H54 (cell line): ENCODE measurements at regions not wholly inside any gene's neighbourhood (a gene's known extent, or its start where the extent isn't known, plus 50 kb on each side); places are given as distances from the start of the nearest gene placed in this dataset.
A peak's percentile ranks its signal among the peaks of the same experiment; 100 is the strongest.
"Not testable (repeated sequence)": the region's sequence is repeated elsewhere in the genome, so short reads cannot be mapped to it uniquely, and the experiment has no call there.

Source experiments
- DNase-seq: peaks from one replicate; pipeline ENCODE4 v3.0.0; 2011; ENCODE audit warnings: low spot score, mixed read lengths; ENCODE audit not compliant: insufficient read length
- FAIRE-seq: peaks from 3 replicates; lab custom pipeline; 2011; peaks lifted over from hg19 to GRCh38; lab: Jason Lieb, UNC
- POLR2A ChIP-seq: IDR thresholded peaks from 2 replicates; pipeline ENCODE4 v1.6.1; 2011; ENCODE audit warnings: low read depth, mild to moderate bottlenecking, low read length

GRCh38 chr4:148850257-148850995, 408.2 kb upstream of the NR3C2 start:
- no peak for FAIRE-seq
- TF ChIP-seq POLR2A, result no peak

GRCh38 chr4:148849581-148849980, 407.4 kb upstream of the NR3C2 start:
- no peak for FAIRE-seq
- TF ChIP-seq POLR2A, result no peak
- DNase-seq, result no peak

More at GRCh38 chr4:148850257-148850995, 408.2 kb upstream of the NR3C2 start:
- DNase-seq, result no peak

GRCh38 chr4:148847544-148848255, 405.5 kb upstream of the NR3C2 start:
- FAIRE-seq, result no peak
- DNase-seq, result no peak
- TF ChIP-seq POLR2A, result no peak

- FAIRE-seq (no peak), DNase-seq (no peak)
- TF ChIP-seq POLR2A, result no peak
Measured at GRCh38 chr4:148845609-148846008, 403.4 kb upstream of the NR3C2 start.

- DNase-seq (no peak), FAIRE-seq (no peak)
- no peak for TF ChIP-seq POLR2A
Measured at GRCh38 chr4:148843625-148844024, 401.4 kb upstream of the NR3C2 start.

- DNase-seq, result no peak
- TF ChIP-seq POLR2A, result no peak
- no peak for FAIRE-seq
Measured at GRCh38 chr4:148842843-148843242, 400.6 kb upstream of the NR3C2 start.

- FAIRE-seq, DNase-seq: not testable (repeated sequence)
Measured at GRCh38 chr4:148837571-148837970, 395.4 kb upstream of the NR3C2 start.

GRCh38 chr4:148834804-148835631, 392.8 kb upstream of the NR3C2 start:
- FAIRE-seq, result peak; percentile 6
- no peak for TF ChIP-seq POLR2A
- DNase-seq, result peak; percentile 2

GRCh38 chr4:148831945-148832344, 389.7 kb upstream of the NR3C2 start:
- no peak for TF ChIP-seq POLR2A
- peak; percentile 87 for FAIRE-seq
- peak; percentile 12 for DNase-seq

GRCh38 chr4:148828291-148828690, 386.1 kb upstream of the NR3C2 start:
- FAIRE-seq (no peak), DNase-seq (no peak)
- TF ChIP-seq POLR2A, result no peak

GRCh38 chr4:148827781-148828180, 385.6 kb upstream of the NR3C2 start:
- no peak for DNase-seq
- TF ChIP-seq POLR2A, result no peak
- FAIRE-seq, result no peak

GRCh38 chr4:148823419-148823769, 381.2 kb upstream of the NR3C2 start:
- TF ChIP-seq POLR2A, result no peak
- no peak for DNase-seq
- FAIRE-seq, result no peak

GRCh38 chr4:148822572-148823418, 380.6 kb upstream of the NR3C2 start:
- TF ChIP-seq POLR2A, result no peak
- DNase-seq, result no peak
- FAIRE-seq, result no peak
